SK-N-MC (cell line): ENCODE measurements at regions not wholly inside any gene's neighbourhood (a gene's known extent, or its start where the extent isn't known, plus 50 kb on each side); places are given as distances from the start of the nearest gene placed in this dataset.

Experiments used
- EZH2 ChIP-seq: fragments of 200-600 bp; sonication (generic); IDR thresholded peaks from one replicate; pipeline ENCODE4 v1.6.1; 2017; ENCODE audit warnings: antibody characterized with exemption
- FOXP2 ChIP-seq: optimal IDR thresholded peaks from 2 replicates; pipeline ENCODE3; 2011; ENCODE audit warnings: mild to moderate bottlenecking, moderate library complexity; ENCODE audit not compliant: insufficient read depth; ENCODE audit errors: extremely low read length, control extremely low read depth
- POLR2AphosphoS5 ChIP-seq: IDR thresholded peaks from 2 replicates; pipeline ENCODE4 v1.6.1; 2012; ENCODE audit warnings: mild to moderate bottlenecking, low read depth, low read length, borderline replicate concordance

- TF ChIP-seq EZH2 (no peak), POLR2AphosphoS5 (no peak), FOXP2 (no peak)
These were observed 312.4 kb upstream of the SEMA6D start for GRCh38 chr15:47404877-47405276.
